Sciatic nerve (tissue), 2 donors: ENCODE measurements at regions not wholly inside any gene's neighbourhood (a gene's known extent, or its start where the extent isn't known, plus 50 kb on each side); places are given as distances from the start of the nearest gene placed in this dataset.
A peak's percentile ranks its signal among the peaks of the same experiment; 100 is the strongest.
"Not testable (repeated sequence)": the region's sequence is repeated elsewhere in the genome, so short reads cannot be mapped to it uniquely, and the experiment has no call there.

Experiments used
- ATAC-seq: fragments of 200-7000 bp; cut with Tn5 transposase; one replicate; pipeline ENCODE4 v1.9.1; 2020; ENCODE audit warnings: mild to moderate bottlenecking, moderate library complexity
- DNase-seq: peaks from one replicate; pipeline ENCODE4 v3.0.0-alpha.2; 2020; ENCODE audit warnings: low spot score
- intact Hi-C: fragments of 100-400 bp; cut with DNase I; formaldehyde crosslinking; loops from one replicate; pipeline ENCODE4 v1.14.2; 2022
- donor health status: DM: no; HTN: no; CAD: no.
- donor health status: DM: no; HTN: no; CAD: no.

DNA sequence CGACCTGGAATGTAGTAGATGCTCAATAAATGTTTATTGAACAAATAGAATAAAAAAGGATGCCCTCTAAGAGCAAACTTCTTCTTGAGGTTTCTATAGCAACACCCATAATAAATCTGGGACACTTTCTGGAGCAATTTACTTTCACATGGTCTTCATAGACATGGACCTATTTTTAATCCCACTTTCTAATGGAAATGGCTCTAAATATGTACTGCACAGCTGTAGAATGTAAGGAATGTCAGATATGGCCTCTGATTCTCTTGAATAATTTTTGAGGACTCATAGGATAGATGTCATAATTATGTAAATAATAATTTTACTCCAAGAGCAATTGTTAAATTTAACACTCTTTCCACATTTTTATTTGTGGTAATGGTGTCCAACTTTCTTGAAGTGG is 133.5 kb upstream of the DAAM1 start:
- intact Hi-C loops, result loop anchor here (10.0 kb wide), 1 partner anchor 420 kb away; the partner anchor contains the start of gene DACT1
- DNase-seq (no peak), ATAC-seq (no peak)

DNA sequence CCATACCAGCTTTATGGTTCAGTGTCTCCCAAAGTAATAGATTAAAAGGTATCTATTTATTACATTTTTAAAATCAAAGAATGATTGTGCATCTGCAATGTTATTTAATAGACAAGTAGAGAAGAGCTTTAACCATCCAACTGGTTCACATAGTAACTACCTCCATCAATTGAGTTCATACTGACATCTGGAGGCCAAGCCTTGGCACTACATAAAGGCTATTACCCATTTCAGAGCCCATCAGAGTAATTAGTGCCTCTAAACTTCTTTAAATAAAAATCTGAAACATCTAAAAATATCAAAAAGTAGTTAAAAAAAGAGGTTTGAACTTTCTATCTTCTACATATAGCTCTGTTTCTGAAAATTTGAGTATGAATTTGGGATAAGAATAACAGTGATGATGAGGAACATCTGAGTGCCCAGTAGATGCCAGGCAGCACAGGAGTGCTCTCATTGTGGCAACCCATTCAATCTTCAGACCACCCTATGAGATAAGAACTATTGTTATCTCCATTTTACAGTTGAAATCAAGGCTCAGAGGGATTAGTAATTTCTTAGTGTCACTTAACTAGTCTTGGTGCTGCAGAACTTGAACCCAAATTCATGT is 132.9 kb upstream of the DAAM1 start:
- intact Hi-C loops, result loop anchor here (10.0 kb wide), 1 partner anchor 421 kb away; the partner anchor contains the start of gene DACT1
- DNase-seq (no peak), ATAC-seq (peak; percentile 81)

DNA sequence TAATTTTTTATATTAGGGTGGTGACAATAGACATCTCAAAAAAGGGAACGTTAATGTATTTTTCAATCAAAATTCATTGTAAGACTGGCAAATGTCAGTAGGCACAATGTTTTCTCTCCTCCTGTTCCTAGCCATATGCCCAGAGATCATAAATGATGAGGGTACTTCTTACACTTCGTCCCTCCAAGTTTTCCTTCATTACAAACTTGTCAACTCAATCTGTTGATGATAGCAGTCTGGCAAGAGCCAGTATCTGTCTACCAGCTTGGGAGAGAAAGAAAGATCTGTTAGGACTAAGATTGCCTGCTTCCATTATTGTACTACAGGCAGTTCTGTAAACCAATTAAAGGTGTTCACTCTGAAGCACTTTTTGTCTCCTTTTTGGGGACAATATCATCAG is 130.9 kb upstream of the DAAM1 start:
- intact Hi-C loops, result loop anchor here (10.0 kb wide), 1 partner anchor 423 kb away; the partner anchor contains the start of gene DACT1
- no peak for DNase-seq
- ATAC-seq, result no peak

DNA sequence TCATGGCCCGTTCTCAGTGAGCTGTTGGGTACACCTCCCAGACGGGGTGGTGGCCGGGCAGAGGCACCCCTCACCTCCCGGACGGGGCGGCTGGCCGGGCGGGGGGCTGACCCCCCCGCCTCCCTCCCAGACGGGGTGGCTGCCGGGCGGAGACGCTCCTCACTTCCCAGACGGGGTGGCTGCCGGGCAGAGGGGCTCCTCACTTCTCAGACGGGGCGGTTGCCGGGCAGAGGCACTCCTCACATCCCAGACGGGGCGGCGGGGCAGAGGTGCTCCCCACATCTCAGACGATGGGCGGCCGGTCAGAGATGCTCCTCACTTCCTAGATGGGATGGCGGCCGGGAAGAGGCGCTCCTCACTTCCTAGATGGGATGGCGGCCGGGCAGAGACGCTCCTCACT is 129.7 kb upstream of the DAAM1 start:
- not testable (repeated sequence) for ATAC-seq, DNase-seq
- intact Hi-C loops, result loop anchor here (10.0 kb wide), 1 partner anchor 424 kb away; the partner anchor contains the start of gene DACT1

DNA sequence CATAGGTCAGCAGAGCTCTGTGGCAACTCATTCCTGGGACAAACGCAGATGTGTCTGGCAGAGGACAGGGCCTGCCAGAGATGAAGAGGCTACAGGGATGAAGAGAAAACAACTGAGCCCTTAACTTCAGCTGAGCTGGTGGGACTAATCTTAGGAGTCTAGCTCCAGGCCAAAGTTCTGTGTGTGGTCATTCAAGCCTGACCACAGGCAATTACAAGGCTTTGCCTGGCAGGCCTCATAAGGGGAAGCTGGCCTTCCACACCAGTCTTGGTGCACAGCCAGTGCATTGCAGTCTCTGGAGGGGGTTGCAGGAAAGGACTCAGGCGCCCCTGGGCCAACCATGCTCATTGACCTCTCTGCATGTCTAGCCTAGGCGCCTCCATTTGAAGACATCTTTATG is 127.6 kb upstream of the DAAM1 start:
- no peak for ATAC-seq

DNA sequence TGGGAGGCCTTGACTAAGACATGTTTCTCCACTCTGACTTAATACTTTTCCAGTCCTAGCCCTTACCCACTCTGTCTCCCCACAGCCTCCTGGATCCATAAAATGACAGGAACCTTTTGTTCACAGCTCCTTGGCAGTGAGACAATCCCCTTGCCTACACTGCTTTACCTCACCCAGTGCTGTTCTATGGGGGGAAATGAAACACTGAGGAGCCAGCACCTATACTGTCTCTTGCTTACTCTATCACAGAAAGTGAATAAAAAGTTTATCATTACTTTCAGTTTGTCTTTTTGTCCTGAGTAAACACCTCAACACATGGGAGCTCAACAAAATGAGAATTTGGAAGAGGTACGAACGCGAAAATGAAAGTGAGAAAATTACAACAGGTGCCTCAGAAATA is 127.2 kb upstream of the DAAM1 start:
- intact Hi-C loops, result no loop called here
- DNase-seq, result no peak
- ATAC-seq, result no peak

More for the DNA sequence above, 127.6 kb upstream of the DAAM1 start:
- intact Hi-C loops, result no loop called here
- DNase-seq, result no peak

DNA sequence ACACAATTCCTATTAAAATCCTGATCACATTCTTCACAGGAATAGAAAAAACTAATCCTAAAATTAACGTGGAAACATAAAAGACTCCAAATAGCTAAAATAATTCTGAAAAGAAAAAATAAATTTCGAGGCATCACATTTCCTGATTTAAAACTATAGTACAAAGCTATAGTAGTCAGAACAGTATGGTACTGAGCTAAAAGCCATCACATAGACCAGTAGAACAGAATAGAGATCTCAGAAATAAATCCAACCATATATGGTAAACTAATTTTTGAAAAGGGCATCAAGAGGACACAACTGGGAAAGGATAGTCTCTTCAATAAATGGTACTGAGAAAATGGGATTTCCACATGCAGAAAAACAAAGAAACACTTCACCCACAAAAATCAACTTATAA is 125.2 kb upstream of the DAAM1 start:
- ATAC-seq, result no peak
- no peak for DNase-seq
- intact Hi-C loops, result no loop called here

DNA sequence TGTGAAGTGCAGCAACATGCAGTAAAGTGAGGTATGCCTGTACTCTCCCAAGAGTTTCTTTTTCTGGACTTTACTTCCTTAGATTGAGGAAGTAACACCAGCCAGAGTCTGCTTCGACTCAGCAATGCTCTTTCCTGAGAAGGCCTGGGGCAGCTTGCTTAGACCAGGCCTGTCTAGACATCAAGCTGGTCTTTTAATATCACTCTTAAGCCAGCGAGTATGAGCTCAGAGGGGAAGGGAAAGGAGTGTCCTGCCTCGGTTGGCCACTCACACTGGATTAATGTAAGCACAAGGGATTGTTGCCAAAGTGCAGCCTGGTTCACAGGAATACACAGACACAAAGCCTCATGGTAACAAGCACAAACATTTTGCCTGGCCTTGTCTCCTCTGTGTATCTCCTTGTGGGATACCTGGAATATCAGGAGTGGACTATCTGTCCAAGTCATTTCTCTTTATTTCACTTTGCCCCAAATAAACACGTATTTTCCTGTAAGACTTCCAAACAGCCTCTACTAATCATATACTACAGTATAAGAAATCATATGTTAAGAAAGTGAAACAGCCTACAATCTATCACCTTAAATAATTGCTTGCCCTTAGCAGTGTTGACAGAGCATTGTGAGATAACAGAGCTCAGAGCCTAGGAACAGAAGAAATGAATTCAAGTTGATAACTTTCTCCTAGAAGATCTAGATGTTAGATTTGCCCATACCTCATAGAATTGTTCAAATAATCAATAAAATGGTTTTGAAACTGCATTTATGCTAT is 121.2 kb upstream of the DAAM1 start:
- ATAC-seq, result no peak
- DNase-seq, result no peak
- intact Hi-C loops, result no loop called here

DNA sequence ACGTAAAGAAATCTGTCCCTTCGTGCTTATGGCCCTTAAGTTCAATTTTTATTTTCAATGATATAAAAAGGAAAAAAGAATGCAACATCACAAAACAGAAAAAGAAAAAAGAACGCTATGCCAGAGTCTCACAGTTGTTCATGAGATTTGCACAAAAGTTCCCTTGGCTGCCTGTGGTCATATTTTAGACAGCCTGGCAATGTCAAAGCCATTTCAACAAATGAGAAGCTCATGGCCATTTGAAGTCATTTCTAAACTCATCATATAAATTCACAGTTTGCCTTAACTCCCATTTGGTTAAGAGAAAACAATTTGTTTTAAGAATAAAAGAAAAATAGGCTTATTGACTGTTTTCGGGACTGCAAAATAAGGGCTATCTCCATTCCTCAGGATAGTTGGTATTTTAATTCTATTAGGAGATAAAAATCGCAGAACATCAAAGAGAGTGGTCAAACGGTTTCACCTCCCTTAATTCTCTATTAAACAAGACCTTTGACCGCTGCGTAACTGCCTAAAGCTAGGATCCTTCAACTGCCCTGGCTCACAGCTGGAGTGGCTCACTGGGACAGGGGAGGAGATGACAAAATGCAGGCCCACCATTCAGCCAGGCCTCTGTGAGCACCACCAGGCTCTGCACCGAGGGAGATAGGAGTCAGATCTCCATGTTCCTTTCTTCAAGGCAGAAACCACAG is 119.2 kb upstream of the DAAM1 start:
- ATAC-seq, result no peak
- intact Hi-C loops, result no loop called here
- DNase-seq, result no peak

DNA sequence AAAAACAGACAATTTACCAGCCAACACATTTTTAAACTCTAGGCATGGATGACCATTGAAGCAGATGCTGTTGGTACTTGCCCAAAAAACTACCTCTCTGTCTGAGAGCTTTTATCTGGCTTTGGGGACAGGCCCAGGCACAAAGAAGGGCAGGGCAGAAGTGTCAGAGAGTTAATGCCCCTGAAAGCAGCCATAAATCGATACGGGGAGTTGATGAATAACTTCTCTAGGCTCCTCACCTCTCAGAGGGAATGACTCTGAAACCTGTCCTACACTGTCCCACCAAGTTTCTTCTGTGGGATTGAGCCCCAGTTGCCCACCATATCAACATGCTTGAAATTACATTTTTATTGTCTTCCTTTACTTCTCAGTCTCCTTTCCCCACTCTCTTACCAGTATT is 113.0 kb upstream of the DAAM1 start:
- ATAC-seq (no peak), DNase-seq (no peak)
- intact Hi-C loops, result no loop called here

DNA sequence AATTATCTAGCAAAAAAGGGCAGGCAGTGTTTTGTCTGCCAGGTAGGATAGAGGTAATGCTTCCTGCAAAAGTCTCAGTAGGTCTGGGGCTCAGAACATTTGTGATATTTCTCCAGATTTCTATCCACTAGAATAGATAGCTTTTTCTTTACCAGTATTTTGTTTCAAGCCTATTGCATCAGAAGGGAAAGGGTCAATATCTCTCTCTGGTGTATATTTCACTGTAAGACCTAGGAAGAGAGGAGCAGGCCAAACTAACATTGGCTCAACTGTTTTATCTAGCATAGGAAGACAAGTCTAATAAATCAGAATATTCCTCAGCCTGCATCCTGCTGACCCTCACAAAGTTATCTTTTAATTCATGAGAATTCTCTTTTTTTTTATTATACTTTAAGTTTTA is 106.7 kb upstream of the DAAM1 start:
- intact Hi-C loops, result no loop called here
- ATAC-seq (no peak), DNase-seq (no peak)

DNA sequence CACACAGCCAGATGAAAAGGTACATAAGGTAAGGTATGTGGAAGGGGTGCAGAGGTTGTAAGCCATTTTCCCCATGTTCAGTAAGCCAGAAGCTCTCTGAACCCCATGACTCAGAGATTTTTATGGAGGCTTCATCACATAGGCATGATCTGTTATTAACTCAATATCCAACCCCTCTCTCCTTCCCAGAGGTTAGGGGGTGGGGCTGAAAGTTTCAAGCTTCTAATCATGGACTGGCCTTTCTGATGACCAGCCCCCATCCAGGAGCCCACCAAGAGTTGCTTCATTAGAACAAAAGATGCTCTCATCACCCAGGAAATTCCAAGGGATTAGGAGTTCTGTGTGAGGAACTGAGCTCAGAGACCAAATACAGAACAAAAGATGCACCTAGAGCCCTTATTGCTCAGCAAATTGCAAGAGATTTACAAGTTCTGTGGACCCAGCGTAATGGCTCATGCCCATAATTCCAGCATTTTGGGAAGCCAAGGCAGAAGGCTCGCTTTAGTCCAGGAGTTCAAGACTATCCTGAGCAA is 103.2 kb upstream of the DAAM1 start:
- no peak for ATAC-seq
- DNase-seq, result no peak
- intact Hi-C loops, result no loop called here

DNA sequence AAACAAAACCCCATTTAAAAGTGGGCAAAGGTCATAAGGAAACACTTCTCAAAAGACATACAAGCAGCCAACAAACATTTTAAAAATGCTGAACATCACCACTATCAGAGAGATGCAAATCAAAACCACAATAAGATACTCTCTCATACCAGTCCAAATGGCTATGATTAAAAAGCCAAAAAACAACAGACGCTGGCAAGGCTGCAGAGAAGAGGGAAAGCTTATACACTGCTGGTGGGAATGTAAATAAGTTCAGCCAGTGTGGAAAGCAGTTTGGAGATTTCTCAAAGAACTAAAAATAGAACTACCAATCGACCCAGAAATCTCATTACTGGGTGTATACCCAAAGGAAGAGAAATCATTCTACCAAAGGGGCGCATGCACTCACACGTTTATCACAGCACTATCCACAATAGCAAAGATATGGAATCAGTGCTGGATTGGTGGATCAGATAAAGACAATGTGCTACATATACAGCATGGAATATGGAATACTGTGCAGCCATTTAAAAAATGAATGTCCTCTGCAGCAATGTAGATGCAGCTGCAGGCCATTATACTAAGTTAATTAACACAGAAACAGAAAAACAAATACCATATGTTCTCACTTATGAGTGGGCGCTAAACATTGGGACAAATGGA is 102.1 kb upstream of the DAAM1 start:
- DNase-seq (no peak), ATAC-seq (no peak)
- intact Hi-C loops, result no loop called here

DNA sequence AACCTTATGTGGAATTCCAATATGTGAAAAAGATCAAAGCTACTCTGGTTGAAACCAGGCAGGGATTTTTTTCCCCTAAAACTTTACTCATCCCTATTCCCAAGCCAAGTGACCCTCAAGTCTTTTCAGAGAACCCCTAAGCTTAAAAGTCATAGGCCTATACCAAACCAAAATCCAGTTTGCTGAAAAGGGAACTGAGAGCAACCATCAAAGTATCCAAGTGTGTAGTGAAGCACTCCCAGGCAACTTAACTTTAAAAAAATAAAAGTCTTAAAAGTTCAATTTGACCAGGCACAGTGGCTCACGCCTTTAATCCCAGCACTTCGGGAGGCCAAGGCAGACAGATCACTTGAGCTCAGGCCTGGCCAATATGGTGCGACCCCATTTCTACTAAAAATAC is 101.2 kb upstream of the DAAM1 start:
- intact Hi-C loops, result no loop called here
- DNase-seq, result no peak
- no peak for ATAC-seq

DNA sequence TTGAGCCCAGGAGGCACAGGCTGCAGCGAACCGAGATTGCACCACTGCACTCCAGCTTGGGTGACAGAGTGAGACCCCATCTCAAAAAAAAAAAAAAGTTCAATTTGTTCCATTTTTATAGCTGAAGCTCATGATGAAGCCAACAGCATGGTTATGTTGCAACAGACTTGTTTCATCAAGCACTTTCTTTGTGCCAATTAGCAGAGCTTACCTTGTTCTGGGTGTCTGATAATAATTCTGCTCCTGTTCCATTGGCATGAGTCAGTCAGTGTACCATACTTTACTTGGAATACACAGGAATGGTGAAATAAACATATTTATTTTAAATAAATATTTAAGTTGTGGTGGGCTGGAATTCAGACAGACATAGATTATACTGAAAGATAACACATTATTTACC is 100.8 kb upstream of the DAAM1 start:
- no peak for ATAC-seq
- no peak for DNase-seq
- intact Hi-C loops, result no loop called here

DNA sequence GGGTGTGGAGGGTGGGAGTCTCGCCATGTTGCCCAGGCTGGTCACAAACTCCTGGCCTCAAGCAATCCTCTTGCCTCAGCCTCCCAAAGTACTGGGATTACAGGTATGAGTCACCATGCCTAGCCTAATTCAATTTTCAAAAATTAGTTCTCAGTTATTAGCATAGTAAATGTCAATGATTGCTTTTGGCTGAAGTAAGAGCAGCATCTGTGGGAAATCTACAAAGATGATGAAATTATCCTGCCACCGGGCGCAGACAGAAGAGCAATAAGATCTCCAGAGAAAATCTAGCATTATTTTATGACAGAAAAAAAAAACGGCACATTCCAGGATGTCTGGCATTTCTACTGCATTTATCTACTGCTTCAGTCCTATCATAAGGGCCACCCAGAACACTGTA is 97.9 kb upstream of the DAAM1 start:
- DNase-seq (no peak), ATAC-seq (no peak)
- intact Hi-C loops, result loop anchor here (5.0 kb wide), 1 partner anchor 947 kb away; no protein-coding TSS in a partner anchor

DNA sequence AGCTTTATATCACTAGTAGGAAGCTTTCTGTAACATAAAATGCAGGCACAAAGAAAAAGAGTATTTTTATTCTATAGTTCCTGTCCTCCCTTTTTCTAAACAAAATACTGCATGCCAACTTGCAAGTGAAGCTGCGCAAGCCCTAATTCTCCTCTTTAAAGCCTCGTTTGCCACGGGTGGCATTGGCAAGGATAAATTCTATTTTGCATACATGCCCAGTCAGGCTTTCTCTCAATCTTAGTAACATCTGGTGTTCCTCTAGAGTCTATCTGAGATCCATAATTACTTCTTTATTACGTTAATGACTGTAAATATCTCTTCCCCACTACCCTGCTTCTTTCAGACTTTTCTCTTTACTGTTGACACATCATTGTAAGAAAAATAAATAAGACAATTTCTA is 97.1 kb upstream of the DAAM1 start:
- DNase-seq, result no peak
- ATAC-seq, result no peak
- intact Hi-C loops, result loop anchor here (5.0 kb wide), 1 partner anchor 946 kb away; no protein-coding TSS in a partner anchor

DNA sequence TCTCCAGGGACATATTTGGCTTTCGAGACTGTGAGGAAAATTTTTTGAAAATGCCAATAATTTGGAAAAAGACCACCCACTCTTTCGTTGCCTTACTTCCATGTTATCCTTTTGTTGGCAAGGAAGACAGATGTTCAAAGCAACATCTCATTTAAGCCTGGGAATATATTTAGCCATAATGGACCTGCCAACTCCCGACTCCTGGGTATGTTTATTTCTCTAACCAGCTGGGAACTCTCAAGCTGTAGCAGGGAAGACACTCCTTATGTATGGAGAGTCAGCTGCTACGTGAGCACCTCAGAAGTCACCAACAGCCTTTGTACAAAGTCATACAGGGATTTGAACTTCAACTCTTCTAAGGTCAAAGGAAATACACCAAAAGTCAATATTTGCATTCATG is 96.5 kb upstream of the DAAM1 start:
- DNase-seq, result no peak
- ATAC-seq, result no peak
- intact Hi-C loops, result loop anchor here (5.0 kb wide), 1 partner anchor 945 kb away; no protein-coding TSS in a partner anchor

DNA sequence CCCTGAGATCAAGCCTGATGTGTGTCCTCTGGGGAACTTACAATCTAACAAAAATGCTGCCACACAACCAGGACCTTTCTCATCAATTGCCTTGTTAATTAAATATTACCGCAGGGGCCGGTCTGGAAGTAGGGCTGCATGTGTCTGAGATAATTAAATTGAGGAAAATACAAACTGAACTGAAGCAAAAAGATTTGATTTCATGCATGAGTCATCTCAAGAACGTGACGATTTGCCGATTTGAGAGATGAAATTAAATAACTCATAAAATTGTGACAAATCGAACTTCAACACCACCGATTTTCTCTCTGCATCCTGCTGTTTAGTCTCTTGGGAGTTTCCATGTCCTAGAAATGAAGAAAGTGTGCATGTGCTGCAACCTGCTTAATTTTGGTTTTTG is 94.6 kb upstream of the DAAM1 start:
- no peak for DNase-seq
- intact Hi-C loops, result loop anchor here (5.0 kb wide), 1 partner anchor 943 kb away; no protein-coding TSS in a partner anchor
- ATAC-seq, result no peak
